MM.1S (cell line): ENCODE measurements at regions not wholly inside any gene's neighbourhood (a gene's known extent, or its start where the extent isn't known, plus 50 kb on each side); places are given as distances from the start of the nearest gene placed in this dataset.

Experiments
- EZH2 ChIP-seq: fragments of 300-600 bp; sonication (generic); optimal IDR thresholded peaks from 2 replicates; pipeline ENCODE3; 2017; ENCODE audit warnings: low read depth, mild to moderate bottlenecking, antibody characterized with exemption, low read length, mixed read lengths
- EZH2phosphoT487 ChIP-seq: fragments of 300-600 bp; sonication (generic); IDR thresholded peaks from 2 replicates; pipeline ENCODE4 v1.6.1; 2018; ENCODE audit warnings: antibody characterized with exemption, low read length
- TF ChIP-seq, protein P1 (sequence below): fragments of 300-600 bp; sonication (generic); IDR thresholded peaks from 2 replicates; pipeline ENCODE4 v1.5.1; 2016; ENCODE audit warnings: antibody characterized with exemption, low read length, mixed read lengths

DNA sequence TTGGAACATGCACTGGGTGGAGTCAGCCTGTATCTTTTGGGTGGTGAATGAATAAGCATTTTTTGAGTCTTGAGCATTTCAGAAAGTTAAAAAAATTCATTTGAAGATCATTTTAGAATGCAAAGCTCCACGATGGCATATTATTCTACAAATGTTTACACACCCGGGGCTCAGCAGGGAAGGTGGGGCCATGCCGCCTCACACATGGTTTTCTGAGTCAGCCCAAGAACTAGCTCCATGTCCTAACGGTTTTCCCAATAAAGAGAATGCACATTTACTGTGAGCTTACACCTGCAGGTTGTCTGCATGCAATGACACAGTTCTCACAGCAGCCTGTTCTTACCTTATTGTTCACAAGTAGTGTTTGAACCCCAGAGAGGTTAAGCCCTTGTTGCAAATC lies 670.3 kb downstream of the GALR1 start:
- TF ChIP-seq, protein P1, sequence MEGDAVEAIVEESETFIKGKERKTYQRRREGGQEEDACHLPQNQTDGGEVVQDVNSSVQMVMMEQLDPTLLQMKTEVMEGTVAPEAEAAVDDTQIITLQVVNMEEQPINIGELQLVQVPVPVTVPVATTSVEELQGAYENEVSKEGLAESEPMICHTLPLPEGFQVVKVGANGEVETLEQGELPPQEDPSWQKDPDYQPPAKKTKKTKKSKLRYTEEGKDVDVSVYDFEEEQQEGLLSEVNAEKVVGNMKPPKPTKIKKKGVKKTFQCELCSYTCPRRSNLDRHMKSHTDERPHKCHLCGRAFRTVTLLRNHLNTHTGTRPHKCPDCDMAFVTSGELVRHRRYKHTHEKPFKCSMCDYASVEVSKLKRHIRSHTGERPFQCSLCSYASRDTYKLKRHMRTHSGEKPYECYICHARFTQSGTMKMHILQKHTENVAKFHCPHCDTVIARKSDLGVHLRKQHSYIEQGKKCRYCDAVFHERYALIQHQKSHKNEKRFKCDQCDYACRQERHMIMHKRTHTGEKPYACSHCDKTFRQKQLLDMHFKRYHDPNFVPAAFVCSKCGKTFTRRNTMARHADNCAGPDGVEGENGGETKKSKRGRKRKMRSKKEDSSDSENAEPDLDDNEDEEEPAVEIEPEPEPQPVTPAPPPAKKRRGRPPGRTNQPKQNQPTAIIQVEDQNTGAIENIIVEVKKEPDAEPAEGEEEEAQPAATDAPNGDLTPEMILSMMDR, result no peak
- TF ChIP-seq EZH2, result no peak
- no peak for TF ChIP-seq EZH2phosphoT487
